Epidermal melanocyte (primary cell): ENCODE measurements at regions not wholly inside any gene's neighbourhood (a gene's known extent, or its start where the extent isn't known, plus 50 kb on each side); places are given as distances from the start of the nearest gene placed in this dataset.
"Not testable (repeated sequence)": the region's sequence is repeated elsewhere in the genome, so short reads cannot be mapped to it uniquely, and the experiment has no call there.

Experiments used
- DNase-seq: peaks from one replicate; pipeline ENCODE4 v3.0.0; 2011; ENCODE audit warnings: low spot score; ENCODE audit not compliant: insufficient read length

DNA sequence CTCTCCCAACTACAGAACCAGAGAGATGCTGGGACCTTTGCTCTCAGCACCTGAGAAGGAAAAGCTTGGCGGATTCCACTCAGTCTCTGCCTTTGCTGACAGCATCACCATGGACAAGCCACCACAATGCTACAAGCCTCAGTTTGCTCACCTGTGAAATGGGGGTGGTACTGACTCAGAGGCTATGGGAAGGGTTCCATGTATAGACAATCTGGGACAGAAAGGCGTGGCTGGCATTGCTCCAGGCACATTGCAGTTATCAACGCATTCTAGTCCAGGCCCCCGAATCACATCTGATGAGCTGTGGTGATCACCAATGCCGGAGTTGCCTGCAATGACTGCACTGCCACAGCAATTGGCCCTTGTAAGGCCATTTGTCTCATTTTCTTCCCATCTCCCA lies 72.6 kb downstream of the ISX start:
- DNase-seq: no peak

DNA sequence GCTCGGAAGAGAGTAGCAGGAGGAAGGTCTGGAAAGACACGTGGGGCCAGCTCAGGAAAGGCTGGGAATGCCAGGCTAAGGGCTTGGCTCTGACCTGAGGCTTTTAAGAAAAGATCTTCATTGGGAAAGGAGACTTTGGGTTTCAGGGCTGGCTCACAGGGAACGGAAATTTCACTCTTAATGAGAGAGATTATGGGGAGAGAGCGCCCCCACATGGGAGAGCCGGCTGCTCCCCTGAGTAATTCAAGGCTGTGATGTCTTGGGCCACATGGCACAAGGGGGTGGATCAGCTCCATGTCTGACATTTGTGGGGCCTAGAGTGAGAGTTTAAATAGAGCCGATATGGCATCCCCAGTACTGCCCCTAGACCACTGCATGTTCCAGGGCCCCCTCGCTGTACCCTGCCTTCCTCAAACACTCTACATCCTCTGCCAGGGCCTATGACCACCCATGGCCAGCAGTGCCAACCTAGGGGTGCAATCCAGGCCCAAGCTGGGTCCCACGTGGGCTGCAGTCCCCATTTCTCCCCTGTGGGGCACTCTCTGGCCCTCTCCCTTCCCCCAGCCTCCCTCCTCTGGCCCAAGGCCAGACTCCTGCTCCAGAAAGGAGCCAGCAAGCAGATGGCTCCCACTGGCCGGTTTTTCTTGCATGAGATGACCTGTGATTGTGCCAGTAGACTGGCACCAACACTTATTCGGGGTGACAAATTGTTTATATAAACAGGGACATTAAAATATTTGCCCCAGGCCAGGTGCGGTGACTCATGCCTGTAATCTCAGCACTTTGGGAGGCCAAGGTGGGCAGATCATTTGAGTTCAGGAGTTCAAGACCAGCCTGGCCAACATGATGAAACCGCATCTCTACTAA lies 75.2 kb downstream of the ISX start:
- no peak for DNase-seq

DNA sequence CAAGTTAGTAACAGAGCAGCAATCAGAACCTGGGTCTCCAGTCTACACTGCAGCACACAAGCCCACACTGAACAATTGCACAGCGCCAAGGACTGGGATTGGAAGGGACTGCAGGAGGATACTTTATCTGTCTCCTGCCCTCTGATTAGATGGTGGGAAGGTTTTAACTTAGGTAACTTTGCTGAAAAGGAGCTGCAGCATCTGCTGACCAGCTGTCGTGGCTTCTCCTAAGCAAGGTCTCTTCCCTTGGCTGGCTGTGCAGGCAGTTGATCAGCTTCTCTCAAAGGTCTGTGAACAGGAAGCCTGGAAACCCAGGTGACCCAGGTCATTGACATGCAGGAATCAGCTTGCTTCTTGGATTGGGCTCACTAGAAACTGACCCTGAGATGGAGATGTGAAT lies 82.4 kb downstream of the ISX start:
- DNase-seq: no peak

DNA sequence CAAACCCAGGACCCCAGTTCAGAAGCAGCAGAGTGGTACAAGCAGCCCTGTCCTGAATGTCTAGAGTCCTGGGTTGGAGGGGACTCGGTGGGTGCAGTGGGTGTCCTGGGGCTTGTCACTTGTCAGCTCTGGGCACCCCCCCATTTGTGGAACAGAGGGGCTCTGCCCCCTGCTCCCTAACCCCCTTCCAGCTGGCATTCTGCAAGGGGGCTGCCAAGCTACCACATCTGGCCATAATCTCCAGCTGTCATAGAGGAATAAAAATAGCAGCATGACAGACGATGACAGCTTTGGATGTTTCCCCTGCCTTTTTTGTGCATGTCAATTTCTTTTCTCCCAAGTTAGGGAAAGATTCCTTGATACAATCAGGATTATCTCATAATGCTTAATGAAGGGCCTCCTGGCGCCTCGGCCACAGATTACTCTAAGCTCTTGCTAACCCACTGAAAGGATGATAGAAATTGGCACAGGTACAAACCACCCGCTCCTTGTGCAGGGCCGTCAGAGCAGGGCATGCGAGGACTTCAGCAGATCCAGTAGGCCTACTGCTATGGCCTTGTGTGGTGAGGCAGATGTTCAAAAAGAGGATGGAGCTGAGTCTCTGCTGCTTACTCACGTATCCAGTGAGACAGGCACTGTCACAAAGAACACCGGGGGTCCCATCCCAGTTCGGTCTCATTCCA lies 83.0 kb downstream of the ISX start:
- DNase-seq: no peak

DNA sequence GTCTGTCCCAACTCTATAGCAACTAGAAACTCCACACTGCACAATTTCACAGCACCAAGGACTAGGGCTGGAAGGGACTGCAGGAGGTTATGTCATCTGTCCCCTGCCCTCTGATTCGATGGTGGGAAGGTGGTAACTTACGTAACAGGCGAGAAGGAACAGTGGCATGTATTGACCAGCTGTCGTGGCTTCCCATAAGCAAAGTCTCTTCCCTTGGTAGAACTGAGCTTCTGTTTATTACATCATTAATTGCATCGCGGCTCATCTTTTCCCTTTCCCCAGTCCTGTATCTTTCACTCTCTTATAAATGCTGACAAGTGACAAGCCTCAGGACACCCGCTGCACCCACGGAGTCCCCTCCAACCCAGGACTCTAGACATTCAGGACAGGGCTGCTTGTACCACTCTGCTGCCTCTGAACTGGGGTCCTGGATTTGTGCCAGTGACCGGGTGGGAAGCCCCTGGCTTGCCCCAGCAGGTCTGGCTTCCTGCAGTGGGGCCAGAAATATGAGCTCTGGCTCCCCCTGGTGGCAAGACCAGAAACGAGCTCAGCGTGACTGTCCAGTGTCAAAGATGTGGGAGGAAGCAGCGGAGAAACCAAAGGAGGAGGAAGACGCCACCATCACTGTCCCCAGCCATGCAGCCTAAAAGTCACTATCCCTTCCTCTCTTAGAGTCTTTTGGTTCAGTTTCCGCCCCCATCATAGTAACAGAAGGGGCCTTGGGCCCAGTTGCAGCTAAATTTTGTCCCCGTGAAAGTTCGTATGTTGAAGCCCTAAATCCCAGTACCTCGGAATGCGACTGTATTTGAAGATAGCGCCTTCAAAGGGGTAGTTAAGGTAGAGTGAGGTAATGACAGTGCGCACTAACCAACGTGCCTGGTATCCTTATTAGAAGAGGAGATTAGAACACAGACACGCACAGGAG lies 84.5 kb downstream of the ISX start:
- DNase-seq: no peak

DNA sequence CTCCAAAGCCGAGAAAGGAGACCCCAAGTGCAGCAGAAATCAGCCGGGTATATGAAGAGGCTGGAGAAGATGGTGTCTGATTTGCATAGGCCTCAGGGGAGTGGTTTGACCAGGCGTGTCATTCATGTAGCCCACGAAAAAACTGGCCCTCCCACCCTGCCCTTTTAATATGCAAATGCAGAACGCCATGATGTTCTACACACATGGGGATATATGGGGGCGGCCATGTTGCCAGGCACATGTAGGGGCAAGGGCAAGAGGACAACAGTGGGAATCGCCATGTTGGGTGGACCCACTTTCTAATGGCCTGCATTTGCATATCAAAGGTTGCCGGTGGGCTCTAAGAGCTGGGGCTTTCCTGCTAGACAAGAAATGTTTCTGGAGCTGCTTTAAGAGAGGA lies 86.4 kb downstream of the ISX start:
- DNase-seq: no peak

DNA sequence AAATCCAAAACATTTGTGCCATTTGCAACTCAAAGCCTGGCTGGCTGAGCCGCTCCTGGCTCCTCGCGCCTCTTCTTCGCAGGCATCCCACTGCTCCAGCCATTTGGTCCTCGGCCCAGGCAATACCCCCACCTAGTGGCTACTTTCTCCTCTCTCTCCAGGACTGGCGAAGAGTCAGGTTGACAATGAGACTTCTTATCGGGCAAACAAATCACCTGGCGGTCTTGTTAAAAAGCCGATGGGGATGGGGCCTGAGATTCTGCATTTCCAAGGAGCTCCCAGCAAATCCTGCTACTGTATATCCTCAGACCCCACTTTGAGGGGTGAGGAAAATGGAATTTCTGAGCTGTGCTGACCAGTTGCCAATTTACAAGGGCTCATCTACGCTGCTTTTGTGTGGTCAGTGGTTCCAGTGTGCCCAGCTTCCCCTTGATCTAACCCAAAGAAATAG lies 89.0 kb downstream of the ISX start:
- DNase-seq: peak; percentile 53

DNA sequence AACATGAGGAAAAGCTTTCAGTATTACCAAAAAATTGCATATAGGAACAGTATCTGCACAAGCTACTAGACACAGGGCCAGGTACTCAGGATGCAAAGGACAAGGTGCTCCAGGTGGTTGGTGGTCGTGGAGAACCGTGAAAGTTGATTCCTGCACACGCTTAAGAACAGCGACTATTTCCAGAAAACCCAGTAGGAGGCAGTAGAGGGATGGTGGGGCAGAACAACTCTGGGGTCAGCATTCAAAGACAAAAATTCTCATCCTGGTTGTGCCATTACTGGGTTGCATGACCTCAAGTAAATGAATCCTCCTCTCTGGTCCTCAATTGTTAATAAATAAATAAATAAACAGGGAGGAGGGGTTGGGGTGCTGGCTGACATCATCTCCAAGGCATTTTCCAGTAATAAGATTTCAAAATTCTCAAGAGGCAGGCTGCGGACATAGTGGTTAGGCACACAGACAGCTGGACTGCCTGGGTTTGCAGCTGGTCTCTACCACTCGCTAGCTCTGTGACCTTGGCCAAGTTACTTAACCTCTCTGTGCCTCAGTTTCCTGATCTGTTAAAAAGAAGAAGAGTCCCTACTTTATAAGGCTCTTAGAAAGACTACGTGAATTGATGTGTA lies 89.6 kb downstream of the ISX start:
- no peak for DNase-seq

DNA sequence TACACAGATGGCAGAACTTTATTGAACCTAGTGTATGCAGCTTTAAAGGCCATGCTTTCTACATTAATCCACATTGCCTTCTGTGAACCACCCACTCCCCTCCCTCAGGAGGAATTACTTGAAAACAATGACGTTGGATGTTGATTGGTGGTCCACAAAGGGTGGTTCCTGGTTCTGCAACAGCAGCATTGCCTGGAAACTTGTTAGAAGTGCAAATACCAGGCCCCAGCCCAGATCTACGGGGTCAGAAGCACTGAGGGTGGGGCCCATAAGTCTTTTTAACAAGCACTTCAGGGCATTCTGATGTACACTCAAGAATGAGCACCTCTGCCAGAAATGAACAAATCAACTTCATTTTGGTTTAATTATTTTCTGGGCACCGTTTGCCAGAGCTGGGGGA lies 91.0 kb downstream of the ISX start:
- DNase-seq: no peak

DNA sequence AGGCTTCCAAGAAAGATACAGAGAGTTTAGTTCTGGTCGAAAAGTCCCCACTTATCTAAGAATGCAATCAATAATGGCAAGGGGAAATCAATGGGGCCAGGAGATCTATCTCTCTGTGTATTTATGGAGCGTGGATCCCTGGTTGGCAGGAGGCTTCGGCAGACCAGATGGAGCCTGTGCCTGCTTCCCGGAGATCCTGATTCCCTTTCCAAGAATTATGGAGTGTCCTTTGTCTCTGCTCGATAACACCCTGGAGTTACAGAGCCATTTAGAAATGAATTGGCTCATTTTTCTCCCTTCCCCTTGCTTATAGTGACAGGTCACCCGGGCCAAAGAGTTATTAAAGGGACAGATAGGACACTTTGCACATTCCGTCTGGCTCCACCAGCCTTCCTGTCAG lies 92.4 kb downstream of the ISX start:
- DNase-seq: no peak

DNA sequence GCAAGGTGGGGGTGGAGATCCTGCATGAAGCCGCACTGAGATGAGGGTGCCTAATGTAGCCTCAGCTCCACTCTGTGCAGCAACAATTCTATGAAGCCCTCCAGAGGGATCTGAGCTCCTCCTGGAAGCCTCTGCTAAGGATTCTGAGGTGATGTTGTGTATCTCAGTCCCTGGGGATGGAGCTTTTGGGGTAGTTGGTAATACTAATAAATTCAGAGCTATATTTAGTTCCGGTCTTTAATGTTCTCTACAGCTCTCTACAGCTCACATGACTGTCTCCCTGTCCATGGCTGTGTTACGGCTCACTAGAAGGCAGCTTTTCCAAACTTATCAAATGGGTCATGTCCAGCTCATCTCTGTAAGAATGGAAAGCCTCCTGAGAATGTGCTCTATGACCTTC lies 93.4 kb downstream of the ISX start:
- DNase-seq: no peak

DNA sequence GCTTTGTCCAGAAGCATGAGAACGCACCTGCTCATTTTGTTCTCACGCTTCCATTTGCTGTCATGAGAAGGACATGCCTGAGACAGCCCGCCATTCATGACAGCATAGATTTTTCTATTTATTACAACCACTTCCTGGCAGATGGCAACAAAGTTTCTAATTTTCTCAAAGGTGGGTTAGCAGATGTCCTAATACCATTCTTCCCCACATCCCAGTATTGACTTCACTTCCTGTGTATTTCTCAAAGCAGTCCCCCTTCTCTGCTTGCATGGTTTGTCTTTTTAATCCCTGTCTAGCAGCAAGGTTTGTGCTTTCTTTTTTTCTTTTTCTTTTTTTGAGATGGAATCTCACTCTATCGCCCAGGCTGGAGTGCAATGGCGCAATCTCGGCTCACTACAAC lies 94.3 kb downstream of the ISX start:
- DNase-seq: no peak

DNA sequence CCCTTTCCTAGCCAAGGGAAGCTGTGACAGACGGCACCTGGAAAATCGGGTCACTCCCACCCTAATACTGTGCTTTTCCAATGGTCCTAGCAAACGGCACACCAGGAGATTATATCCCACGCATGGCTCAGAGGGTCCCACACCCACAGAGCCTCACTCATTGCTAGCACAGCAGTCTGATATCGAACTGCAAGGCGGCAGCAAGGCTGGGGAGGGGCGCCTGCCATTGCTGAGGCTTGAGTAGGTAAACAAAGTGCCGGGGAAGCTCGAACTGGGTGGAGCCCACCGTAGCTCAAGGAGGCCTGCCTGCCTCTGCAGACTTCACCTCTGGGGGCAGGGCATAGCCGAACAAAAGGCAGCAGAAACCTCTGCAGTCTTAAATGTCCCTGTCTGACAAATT lies 91.4 kb upstream of the HMGXB4 start:
- not testable (repeated sequence) for DNase-seq

DNA sequence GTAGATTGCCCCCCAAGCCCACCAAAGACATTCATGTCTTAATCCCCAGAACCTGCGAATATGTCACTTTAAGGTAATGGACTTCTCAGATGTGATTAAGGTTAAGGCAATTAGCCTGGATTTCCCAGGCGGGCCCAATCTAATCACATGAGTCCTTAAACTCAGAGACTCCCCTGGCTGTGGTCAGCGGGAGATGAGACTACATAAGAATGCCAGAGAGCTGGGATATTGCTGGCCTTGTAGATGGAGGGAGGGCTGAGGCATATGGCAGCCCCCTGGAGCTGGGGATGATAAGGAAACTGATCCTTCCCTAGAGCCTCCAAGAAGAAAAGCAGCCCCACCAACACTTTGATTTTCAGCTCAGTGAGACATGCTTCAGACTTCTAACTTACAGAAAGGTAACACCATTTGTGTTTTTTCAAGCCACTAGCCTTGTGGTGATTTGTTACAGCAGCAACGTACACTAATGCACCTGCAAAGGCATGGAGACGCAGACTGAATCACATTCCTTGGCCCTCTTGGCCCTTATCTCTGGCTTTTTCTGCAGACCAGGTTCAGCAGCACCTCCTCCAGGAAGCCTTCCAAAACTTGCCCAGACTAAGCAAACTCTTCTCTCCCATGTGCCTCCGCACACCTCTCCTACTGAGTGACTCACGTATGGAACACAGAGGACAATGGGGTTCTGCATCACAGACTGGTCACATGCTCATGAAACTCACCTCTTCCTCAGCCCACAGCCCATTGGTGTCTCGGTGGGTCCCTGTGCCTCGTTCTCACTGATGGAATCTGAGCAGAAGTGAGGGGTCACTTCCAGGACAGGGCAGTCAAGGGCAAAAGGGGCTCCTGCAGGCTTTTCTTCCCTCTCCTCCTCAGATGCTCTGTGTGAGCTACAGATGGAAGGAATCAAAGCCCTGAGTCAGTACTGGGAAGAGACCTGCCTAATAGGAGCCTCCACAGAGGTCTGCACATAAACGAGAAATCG lies 86.3 kb upstream of the HMGXB4 start:
- DNase-seq: no peak

DNA sequence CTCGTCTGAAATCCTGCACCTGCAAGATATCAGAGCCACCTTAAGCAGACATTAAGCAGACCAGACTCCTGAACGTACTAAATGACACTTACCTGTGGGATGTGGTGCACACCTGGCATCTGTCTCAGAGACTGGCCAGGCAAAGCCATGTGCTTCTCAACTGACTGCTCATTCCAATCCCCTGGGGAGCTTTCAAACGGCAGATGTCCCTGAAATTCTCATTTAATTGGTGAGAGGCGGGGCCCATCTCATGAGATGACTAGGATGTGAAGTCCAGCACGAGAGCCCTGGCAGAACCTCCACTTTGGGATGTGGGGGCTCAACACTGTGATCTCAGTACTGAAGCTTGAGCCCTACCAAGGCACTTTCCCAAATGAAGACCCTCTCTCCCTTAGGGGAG lies 84.9 kb upstream of the HMGXB4 start:
- no peak for DNase-seq

DNA sequence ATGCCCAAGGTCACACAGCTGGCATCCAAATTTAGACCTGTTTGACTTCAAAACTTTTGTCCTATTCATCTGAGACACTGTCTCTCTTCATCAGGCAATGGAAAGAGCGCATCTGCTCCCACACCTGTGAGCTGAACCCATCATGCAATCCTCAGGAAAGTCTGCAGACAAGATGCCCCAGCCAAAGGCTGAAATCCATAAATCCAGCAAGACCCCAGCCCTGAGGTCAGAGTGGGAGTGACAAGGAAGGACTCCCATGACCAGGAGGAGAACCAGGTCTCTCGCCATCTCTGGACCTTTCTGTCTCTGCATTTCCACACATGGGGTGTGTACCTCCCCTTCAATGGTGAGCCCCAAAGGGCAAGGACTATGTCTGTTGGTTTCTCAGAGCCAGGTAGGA lies 83.6 kb upstream of the HMGXB4 start:
- no peak for DNase-seq

DNA sequence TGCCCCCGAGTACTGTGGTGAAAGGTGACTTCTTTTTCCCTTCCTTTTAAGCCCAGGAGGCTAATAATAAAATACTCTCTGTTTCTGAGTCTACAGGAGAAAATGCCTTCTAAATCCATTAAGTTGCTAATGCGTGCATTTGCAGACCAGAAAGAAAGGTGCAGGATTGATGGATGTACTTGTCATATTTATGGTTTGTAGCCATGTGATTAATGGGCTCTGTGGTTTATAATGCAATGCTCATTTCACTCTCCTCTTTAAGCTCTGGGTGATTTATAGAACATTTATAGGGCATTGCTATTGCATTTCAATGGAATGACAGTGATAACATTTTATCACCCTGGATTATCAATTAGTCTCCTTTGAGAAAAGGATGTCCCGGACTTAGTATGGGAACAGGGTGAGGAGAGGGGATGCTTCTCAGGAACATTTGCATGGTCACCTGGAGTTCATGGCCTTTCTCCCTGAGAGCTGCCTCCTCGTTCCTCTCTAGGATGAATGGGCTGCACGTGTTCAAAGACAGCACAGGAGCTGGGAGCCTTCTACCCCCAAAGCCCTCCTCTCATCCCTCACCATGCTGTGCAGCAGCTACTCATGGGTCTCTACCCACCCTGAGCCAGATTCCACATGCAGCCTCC lies 82.8 kb upstream of the HMGXB4 start:
- DNase-seq: no peak

DNA sequence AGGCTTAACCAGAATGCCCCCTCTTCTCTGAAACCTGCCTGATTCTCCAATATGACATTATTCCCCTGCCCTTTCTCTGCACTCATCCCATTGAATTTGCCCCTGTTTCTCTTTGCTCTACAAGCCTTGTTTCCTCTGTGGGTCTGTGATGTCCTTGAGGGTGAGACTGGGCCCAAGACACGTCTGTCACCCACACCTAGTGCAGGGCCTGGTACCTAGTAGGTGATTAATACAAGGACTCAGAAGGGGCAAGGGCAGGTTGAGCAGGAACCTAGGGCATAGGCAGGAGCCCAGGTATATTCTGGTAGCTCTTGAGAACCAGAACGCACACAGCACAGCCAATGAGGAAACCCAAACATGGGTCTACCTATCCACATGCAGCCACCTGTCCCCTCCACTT lies 81.9 kb upstream of the HMGXB4 start:
- no peak for DNase-seq

DNA sequence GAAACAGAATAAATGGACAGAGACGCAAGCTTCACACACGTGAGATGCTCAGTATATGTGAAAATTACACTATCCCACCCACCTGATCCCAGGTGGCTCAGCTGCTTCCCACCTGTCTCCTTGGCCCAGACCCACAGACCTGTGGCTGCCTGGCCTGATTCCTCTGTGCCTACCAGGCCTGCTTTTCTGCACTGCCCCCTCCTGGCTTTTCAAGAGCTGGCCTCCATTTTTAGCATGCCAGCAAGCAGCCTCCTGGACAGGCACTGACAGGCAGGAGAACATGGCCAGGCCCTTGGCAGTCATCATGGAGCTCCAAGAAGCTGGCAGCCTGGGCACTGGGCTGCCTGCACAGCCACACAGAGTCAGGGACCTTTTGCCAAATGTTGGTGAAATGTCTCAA lies 79.5 kb upstream of the HMGXB4 start:
- DNase-seq: no peak

DNA sequence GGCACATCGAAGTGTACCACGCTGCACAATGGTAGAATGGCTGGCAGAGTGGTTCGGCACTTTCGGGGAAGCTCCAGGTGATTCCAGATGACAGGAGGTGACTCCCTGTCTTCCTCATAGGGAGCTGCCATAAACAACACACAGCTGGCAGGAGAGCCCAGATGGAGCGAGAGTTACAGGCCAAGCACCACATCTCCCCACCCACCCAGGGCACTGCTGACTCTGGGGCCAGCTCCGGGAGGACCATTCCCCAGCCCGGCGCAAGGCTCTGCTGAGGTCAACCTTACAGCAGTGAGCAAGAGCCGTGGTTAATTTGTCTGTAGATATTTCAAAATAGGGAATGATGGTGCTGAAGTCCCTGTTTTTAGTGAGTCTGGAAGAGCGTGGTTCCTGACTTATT lies 78.8 kb upstream of the HMGXB4 start:
- DNase-seq: no peak
